NCI-H1694 treated with DMSO at 0.1 percent for 48 hours (cell line): ENCODE measurements at regions not wholly inside any gene's neighbourhood (a gene's known extent, or its start where the extent isn't known, plus 50 kb on each side); places are given as distances from the start of the nearest gene placed in this dataset.

Experiments used
- DNase-seq: peaks from one replicate; lab custom pipeline; 2025; lab: John Stamatoyannopoulos, UW

DNA sequence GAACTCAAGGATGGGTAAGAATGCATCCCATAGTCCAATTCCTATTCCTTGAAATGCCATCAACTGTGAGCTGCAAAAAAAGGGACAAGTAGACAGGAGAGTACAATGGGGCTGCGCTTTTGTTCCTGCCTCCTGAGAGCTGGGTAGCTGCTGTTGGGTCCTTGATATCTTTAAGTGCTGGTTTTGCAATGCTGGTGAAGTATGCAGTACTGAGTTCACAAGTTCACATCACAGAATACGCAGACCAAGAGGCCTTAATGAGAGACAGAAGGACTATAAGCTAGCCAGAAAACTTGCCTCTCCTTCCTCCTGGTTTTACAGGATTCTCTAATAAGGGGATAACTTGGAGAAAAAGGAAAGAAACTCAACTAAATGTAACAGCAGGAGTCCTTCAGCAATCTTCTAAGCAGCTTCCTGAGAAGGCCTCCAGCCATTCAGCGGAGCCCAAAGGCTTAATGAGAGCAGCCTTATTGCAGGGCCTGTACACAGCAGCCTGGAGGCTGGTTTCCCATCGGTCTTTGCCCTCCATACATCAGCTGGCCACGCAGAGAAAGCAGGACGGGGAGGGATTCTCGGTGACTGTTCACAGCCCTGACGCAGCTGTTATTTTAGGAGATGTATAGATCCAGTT is 293.1 kb downstream of the CDCA7 start:
- DNase-seq, result no peak

- DNase-seq, result no peak
Observed at GRCh38 chr2:173648816-173649215, 294.1 kb downstream of the CDCA7 start.

DNA sequence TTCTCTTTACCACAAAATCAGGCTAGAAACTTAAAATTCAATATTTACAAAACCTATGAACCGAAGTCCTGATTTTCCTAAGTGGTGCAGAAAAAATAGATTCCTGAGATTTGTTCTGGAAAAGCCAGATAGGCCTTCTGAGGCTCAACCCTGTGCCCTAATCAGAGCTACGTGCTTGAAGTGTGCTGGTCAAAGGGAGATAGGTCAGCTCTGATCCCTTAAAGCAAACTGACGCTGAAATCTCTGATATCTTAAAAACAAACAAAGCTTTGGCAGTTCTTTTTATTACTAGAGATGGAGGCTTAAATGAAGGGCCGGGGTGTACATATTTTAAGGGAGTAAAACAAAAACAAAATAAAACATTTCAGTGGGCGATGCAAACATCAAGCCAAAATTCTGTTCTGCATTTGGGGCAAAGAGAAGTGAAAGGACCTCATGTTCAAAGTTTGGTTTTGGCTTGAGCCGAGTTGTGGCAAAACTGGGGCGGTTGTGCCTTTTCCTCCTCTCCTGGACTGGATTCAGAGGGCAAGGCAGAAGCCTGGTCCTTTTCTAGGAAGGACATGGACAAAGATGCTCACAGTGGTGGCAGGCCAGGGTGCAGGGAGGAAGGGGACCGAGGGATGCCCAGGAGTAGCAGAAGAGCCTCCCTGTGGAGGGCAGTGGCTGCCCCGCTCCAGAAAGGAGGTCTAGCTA is 295.0 kb downstream of the CDCA7 start:
- no peak for DNase-seq

DNA sequence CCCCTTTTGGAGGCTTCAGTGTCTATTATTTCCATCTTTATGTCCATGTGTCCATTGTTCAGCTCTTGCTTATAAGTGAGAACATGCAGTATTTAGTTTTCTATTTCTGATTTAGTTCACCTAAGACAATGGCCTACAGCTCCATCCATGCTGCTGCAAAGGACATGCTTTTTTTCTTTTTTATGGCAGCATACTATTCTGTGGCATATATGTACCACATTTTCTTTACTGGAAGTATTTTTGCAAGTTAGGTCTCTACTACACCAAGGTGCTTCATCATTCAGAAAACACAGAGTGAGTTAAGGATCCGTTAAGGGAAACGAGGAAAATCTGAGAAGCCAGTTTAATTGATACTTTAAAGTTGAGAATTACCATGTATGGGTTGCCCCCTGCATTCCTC is 297.2 kb downstream of the CDCA7 start:
- no peak for DNase-seq

GRCh38 chr2:173652311-173652710 is 297.6 kb downstream of the CDCA7 start:
- no peak for DNase-seq

DNA sequence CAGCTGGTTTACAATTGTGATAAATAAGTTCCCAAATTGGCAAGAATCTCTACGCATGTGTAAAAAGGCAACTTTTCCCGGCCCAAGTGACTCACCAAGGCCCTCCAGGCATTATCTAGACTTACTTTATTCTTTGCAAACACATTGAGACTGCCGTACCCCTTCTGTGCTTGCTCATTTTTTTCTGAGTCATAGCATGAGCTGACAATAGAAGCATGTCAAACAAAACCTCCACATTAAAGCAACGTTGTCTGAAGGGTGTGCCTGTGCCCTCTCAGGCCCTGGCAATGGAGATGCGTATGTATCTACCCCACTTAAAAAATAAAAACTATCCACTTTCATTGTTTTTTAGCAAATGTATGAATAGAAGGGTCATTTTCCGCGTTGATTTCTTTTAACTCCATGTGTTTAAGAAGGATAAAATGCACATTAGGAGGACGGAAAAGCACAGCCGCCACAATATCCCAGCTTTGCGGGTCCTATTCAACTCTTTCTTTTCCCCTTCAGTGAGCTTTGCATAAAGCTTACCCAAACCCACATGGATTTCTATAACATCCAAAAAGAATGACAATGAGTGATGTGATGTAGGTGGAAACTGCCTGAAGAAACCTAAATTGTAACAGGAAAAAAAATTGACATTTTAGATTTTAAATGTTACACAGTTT is 298.2 kb downstream of the CDCA7 start:
- DNase-seq, result no peak

GRCh38 chr2:173653432-173653805 is 298.7 kb downstream of the CDCA7 start:
- no peak for DNase-seq

- DNase-seq, result no peak
Observed at GRCh38 chr2:173654161-173654895, 299.7 kb downstream of the CDCA7 start.

- no peak for DNase-seq
Observed at GRCh38 chr2:173654896-173655265, 300.2 kb downstream of the CDCA7 start.

DNA sequence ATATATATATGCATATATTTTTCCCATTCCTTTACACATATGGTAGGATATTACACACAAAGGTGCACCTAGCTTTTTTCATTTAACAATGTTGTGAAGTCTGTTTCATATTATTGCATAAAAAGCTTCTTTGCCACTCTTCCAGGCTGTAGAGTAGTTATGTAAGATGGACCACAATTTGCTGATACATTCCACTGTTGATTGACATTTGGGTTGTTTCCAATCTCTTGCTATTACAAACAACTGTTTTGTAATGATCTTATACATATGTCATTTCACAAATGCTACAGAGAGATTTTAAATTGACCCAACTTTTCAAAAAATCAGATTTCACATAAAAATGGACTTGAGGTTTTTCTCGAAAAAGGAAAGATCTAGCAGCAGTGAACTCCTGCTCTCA is 301.4 kb downstream of the CDCA7 start:
- no peak for DNase-seq

DNA sequence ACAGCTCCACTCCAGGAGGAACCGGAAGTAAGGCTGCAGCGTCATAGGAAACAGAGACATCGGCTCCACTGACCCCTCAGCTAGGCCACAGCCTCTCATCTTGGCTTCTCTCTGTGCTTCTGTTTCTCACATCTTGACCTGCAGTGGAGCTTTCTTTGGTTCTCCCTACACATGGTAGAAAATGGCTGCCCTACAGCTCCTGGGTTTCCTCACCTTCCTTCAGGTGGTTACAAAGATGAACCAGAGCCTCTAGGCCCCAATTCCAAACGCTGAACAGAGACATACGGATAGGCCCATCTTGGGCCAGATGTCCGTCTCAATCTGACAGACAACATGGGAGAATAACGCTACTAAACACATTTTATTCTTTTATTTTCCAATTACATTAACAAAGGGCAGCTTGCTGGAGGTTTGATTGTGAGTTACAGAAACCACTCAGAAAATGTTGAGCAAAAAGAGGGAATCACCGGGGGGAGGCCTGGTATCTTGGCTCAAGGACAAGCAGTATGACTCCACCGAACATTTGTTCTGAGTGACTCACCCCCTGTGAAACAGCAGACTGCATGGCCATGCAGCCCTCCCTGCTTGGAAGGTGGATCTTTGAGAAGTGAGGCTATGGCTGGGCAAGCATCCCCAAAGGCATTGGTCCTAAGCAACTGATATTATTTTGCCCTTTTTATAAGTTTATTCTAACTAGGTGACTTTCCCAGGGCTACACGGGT is 303.5 kb downstream of the CDCA7 start:
- peak; percentile 26 for DNase-seq

DNA sequence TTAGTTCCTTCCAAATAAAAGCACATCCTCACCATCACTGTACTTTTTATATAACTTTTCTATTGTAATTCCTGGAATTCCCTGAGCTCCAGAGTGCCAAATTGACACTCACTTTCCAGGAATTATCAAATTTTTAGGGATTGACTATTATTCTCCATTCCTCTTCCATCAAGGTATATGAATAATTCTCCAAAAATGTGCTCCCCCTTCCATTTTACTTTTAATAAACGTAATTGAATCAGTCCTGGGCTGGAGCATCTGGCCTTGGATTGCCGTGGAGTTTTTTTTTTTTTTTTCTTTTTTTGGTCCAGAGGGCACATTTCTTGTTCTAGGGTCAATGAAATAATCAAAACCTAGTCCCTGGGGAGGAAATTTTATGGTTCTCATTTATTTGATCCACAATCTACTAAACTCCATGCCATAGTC is 304.3 kb downstream of the CDCA7 start:
- no peak for DNase-seq

- no peak for DNase-seq
Observed at GRCh38 chr2:173659509-173659908, 304.8 kb downstream of the CDCA7 start.

DNA sequence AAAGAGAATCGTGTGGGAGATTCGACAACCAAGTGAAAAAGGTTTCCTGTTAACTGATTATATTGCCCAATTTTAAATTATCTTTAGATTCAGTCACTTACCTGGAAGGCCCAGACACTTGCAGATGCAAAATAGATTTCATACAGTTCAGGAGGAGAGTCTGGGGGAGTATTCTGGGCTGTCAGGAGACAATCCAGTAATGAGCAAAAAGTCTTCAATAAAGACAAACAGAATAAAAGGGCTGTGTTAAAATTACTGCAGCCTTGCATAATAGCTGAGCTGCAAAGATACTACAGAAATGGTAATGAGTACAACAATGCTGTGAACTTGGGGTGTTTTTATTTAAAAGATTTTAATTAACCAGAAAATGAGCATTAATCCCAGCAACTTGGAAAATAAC is 303.6 kb downstream of the SP3 start:
- no peak for DNase-seq

- no peak for DNase-seq
Observed at GRCh38 chr2:173663353-173663752, 301.8 kb downstream of the SP3 start.

- no peak for DNase-seq
Observed at GRCh38 chr2:173663835-173664512, 301.2 kb downstream of the SP3 start.

- DNase-seq, result peak; percentile 58
Observed at GRCh38 chr2:173664513-173664910, 300.7 kb downstream of the SP3 start.

GRCh38 chr2:173666171-173666888 is 298.8 kb downstream of the SP3 start:
- DNase-seq, result peak; percentile 91

- DNase-seq, result no peak
Observed at GRCh38 chr2:173667014-173667413, 298.2 kb downstream of the SP3 start.

GRCh38 chr2:173667415-173667814 is 297.8 kb downstream of the SP3 start:
- no peak for DNase-seq
